Bronchial epithelial cell (primary cell): ENCODE measurements at regions not wholly inside any gene's neighbourhood (a gene's known extent, or its start where the extent isn't known, plus 50 kb on each side); places are given as distances from the start of the nearest gene placed in this dataset.

Source experiments
- DNase-seq: peaks from one replicate; pipeline ENCODE4 v3.0.0-alpha.2; 2010; ENCODE audit warnings: low read depth
- FAIRE-seq: peaks from 2 replicates; lab custom pipeline; 2011; peaks lifted over from hg19 to GRCh38; lab: Jason Lieb, UNC
- H3K27me3 ChIP-seq: 2 replicates; pipeline ENCODE4 v1.5.1; 2011; ENCODE audit warnings: low read length; ENCODE audit not compliant: control insufficient read depth, insufficient read depth
- H3K36me3 ChIP-seq: 2 replicates; pipeline ENCODE4 v1.5.1; 2011; ENCODE audit warnings: low read length; ENCODE audit not compliant: control insufficient read depth, insufficient read depth
- H3K4me3 ChIP-seq: 2 replicates; pipeline ENCODE4 v1.5.1; 2011; ENCODE audit warnings: mild to moderate bottlenecking, low read depth, low read length, control low read depth
- CTCF ChIP-seq: IDR thresholded peaks from 2 replicates; pipeline ENCODE4 v1.5.1; 2011; ENCODE audit warnings: mild to moderate bottlenecking, moderate library complexity, low read length, control low read depth, inconsistent platforms; ENCODE audit not compliant: insufficient read depth, severe bottlenecking

GRCh38 chr7:79507131-79507530 is 53.7 kb upstream of the MAGI2 start:
- no peak for FAIRE-seq
- no peaks in the 10 kb centered on the region for H3K27me3 ChIP-seq
- no peak for DNase-seq
- no peaks in the 10 kb centered on the region for H3K36me3 ChIP-seq
- H3K4me3 ChIP-seq, result no peak overlapping the region
- no peak for TF ChIP-seq CTCF

GRCh38 chr7:79506481-79506880 is 53.0 kb upstream of the MAGI2 start:
- H3K4me3 ChIP-seq, result no peak overlapping the region
- FAIRE-seq (no peak), DNase-seq (no peak)
- no peaks in the 10 kb centered on the region for H3K27me3 ChIP-seq
- no peak for TF ChIP-seq CTCF
- no peaks in the 10 kb centered on the region for H3K36me3 ChIP-seq

- FAIRE-seq (no peak), DNase-seq (peak; percentile 57)
- Histone ChIP-seq H3K27me3 (no peaks in the 10 kb centered on the region), H3K36me3 (no peaks in the 10 kb centered on the region), H3K4me3 (no peak overlapping the region)
- no peak for TF ChIP-seq CTCF
Measured at GRCh38 chr7:79504607-79505389, 51.3 kb upstream of the MAGI2 start.
